T follicular helper cell (primary cell): ENCODE measurements at regions not wholly inside any gene's neighbourhood (a gene's known extent, or its start where the extent isn't known, plus 50 kb on each side); places are given as distances from the start of the nearest gene placed in this dataset.
"Not testable (repeated sequence)": the region's sequence is repeated elsewhere in the genome, so short reads cannot be mapped to it uniquely, and the experiment has no call there.

Source experiments
- DNase-seq: peaks from one replicate; pipeline ENCODE4 v3.0.0-alpha.2; 2020; ENCODE audit warnings: low read depth

DNA sequence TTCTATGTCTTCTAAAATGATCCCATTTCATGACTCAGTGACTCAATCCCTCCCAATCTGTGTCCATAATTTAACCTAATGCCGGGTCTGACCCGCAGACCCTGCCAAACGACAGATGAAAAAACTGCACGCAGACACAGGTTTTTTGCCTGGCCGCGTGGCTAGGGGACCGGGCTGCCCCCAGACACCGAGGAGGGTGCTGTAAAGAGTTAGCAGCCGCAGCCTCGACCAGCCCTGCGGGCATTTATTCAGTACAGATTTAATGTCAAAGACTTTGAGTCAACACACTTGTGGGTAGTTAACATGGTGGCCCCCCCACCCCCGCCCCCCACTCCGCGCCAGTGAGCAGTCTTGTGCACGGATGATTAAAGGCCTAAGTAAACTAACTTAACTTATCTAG is 1324.7 kb downstream of the GATA3 start:
- no peak for DNase-seq

DNA sequence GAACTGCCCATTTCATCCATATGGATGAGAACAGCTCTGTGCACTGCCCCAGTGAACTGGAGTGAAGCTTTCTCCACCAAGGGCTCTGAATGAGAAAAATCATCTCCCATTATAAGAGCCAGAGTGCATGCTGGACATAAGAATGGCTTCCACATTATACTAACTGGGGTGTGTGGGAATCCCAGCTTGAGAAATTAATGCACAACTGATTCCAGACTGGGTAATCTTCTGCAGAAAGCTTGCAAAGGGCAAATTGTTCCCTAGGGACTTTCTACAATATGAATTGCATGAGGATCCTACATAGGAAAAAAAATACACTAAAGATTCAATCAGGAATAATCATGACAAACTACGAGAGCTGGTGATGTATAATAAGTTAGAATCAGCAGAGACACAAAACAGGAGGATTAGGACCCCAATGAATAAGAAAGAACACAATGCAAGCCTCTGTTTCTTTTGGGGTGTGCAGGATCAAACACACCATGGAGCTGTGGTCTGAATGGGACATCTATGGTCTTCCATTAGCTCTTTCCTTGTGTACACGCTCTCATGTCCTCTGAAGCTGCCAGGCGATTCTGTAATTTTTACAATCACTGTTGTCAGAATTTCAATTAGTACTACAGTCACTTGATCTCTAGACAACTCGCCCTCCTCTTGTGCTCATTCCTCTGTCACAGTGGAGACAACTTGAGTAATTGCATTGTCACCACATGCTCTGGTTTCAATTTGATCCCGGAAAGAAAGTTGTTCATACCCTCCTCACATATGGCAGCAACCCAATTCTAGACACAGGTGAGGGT is 1327.4 kb downstream of the GATA3 start:
- DNase-seq, result no peak

DNA sequence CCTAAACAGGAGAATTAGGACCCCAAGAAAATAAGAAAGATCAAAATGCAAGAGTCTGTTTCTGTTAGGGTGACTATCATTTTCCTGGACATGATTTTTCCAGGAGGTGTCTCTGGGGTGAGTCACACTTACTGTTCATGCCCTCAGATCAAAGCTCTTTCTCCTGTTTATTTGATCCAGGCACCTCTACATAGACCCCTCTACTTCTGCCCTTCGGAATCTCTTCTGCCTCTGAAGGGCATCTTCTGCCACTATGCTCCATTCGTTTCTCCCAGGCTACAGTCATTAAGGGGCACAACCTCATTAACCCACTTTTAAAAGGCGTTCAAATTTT is 1328.0 kb downstream of the GATA3 start:
- DNase-seq, result no peak

DNA sequence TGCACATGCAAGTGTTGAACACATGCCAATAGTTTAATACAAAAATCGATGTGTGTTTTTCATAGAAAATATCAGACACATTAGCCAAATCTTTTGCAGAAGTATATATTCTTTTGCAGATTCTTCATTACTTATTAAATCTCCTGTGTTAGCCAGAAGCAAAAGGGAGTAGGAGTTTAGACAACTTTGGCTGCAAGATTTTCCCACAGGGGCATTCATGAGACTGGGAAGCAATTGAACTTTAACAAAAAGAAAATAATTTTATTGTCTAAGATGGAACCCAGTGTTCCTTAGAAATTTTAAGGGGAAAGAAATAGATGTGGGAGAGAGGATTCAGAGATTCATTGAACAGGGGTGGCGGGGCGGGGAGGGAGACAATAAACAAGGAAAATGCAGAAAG is 1336.0 kb downstream of the GATA3 start:
- no peak for DNase-seq

DNA sequence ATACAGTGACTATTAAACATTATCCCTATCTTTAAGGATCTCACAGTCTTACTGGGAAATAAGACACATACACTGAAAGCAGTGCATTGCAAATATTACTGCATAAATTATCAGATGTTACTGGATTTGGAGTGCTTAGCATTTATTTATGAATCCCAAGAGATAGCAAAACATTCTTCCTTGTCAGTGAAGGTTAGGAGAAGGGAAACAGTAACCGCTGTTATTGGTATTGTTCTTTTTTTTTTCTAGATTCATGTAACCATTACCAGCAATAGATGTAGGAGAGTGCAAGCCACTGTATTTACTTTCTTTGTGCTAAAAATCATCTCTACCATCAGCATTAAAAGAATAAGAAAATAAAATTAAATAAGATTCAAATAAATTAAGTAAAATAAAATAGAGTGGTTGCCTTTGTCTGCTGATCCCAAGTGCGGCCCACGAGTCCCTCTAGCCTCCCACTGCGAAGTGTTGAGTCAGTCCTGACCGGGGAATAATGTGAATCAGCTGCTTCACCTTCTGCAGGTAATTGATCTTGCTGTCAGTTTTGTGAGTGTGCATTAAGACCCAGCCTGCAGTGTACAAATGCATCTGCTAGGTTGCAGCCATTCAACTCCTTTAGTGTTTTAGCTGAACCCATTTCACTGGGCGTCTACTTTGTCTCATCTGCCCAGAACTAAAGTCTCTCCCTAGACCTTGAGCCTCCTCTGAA is 1344.9 kb downstream of the GATA3 start:
- no peak for DNase-seq

DNA sequence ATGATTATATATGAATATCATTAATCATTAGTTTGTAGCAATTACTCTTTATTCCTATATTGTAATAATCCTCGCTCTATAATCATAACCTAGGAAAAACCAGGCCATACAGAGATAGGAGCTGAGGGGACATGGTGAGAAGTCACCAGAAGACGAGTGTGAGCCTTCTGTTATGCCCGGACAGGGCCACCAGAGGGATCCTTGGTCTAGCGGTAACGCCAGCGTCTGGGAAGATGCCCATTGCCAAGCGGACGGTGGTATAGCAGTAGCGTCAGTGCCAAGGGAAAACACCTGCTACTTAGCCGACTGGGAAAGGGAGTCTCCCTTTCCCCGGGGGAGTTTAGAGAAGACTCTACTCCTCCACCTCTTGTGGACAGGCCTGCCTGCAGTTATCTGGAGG is 1347.6 kb downstream of the GATA3 start:
- not testable (repeated sequence) for DNase-seq

DNA sequence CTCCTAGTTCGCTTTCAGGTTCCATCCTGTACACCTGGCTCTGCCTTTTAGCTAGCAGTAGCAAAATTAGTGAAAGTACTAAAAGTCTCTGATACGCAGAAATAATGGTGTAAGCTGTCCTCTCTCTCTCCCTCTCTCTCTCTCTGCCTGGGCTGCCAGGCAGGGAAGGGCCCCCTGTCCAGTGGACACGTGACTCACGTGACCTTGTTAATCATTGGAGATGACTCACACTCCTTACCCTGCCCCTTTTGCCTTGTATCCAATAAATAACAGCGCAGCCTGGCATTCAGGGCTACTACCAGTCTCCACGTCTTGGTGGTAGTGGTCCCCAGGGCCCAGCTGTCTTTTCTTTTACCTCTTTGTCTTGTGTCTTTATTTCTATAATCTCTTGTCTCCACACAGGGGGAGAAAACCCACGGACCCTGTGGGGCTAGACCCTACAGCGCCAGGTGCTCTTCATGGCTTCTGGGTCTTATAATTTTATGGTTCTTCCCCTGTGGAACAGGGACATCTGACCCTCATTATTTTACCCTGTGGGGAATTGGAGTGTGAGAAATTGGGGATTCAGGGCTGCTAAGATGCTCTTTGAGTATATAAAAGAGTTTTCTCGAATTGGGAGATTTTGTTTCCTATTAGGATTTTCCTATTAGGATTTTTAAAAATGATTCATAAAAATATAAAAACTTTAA is 1348.2 kb downstream of the GATA3 start:
- DNase-seq, result not testable (repeated sequence)

DNA sequence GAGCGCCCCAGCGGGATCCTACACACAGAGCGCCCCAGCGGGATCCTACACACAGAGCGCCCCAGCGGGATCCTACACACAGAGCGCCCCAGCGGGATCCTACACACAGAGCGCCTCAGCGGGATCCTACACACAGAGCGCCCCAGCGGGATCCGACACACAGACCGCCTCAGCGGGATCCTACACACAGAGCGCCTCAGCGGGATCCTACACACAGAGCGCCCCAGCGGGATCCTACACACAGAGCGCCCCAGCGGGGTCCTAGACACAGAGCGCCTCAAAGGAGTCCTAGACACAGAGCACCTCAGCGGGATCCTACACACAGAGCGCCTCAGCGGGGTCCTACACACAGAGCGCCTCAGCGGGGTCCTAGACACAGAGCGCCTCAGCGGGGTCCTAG is 1352.7 kb downstream of the GATA3 start:
- not testable (repeated sequence) for DNase-seq

DNA sequence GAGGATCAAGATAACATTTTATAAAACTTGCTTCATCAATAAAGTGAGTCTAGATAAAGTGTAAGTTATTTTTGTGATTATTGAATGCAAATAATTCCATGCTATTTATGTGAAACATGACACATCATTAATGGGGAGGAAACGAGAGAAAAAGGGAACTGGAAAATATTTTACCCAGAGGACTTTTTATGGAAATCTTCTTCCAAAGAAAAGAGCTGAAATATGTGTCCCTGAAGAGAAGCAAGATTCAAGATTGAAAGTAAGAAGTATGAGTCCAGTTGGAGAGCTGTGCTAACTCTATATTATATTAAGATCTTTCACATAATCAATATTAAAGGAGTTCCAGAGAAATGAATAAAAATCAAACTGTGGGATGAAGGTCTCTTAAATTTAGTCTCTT is 1361.8 kb downstream of the GATA3 start:
- no peak for DNase-seq

DNA sequence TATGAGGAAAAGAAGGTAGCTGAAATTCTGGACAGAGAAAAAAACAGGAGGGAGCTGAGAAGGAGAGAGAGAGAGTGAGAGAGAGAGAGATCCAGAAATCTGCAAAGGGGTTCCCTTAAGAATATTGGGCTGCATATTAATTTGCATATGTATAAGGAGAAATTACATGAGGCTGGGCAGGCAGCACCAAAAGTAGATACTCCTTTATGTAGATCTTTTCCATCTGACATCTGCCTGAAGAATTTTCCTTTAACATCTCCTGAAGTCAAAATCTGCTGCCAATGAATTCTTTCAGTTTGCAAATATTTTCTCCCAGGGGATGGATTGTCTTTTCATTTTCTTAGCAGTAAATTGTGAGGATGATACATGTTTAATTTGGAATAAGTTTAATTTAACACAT is 1365.3 kb downstream of the GATA3 start:
- DNase-seq, result no peak

DNA sequence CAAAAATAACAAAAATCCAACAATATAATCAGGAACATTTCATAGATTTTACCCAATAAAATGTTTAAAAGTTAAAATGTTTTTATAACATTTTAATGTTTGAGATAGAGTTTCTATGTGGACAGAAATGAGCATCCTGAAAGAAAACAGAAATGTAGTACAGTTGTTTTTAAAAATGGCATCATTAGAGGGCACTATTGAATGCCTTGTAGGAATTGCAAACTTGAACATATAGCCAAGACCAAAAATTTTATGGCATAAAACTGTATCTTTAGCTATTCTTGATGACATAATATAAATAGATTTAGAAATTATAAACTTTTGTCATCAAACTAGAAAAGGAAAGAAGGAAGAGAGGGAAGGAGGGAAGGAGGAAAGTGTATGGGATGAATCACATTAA is 1372.7 kb downstream of the GATA3 start:
- no peak for DNase-seq

DNA sequence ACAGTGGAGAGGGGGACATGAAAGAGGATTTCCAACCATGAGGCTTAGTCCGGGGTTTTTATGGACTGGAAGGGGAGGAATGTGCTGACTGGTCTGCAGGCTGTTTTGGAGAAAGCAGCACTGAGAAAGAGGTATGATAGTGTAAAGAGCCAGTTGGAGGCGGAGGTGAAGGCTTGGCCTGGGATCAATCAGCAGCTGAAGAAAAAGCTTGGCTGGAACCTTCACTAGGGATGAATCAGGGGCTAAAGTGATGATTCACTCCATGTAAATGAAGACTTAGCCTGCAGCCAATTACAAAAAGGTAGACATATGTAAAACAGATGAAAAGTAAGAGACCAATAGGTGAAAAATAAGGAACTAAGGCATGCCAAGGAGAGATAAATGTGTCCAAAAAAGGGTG is 1382.6 kb downstream of the GATA3 start:
- no peak for DNase-seq

DNA sequence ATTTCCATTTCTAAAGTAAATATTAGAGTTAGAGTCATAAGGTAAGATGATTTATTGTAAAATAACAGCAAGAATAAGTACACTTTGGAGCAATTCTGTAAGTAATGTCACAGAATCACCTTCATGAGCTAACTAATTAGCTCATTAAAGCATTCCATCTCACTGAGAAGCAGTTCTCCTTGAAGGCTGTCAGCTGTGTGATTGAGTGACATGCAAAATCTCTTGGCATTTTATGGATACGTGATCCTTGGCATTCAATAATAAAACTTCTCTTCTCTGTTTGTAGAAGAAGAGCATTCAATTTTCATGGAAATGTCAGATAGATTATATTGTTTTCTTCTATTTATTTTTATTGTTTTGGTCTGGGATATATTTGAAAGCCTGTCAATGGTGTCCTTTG is 1389.3 kb downstream of the GATA3 start:
- no peak for DNase-seq

DNA sequence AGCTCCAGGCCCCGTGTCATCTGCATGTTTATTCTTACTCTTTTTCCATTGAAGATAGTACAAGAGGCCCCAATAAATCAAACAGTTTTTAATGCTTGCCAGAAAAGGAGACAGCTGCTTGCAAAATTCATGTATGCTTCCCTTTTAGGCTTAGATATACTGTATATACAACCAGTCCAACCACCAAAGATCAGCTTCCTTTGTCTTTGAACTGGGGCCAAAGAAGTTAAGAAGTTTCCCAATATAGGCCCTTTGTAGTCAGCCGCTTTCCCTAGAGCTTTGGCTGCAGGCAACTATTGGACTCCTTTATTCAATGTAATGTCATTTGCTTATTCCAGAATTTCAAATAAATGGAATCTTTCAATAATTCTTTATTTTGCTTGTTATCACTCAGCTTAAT is 1395.0 kb downstream of the GATA3 start:
- no peak for DNase-seq

DNA sequence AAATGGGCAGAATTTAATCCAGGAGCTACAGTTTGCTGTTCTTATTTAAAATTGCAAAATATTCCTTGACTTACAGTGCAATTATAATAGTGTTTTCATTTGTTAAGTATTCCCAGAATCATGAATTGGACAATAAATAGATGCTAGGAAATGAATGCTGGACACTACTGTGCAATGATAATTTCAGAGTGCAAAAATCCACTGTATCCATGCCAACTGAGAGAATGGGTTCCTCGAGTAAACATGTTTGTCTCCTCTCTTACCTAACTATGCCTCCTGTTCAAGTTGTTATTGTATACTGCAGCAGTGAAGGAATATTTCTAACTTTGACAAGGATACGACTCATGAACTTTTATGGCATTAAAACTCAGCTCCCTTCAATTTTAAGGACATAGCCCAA is 1396.3 kb downstream of the GATA3 start:
- no peak for DNase-seq

DNA sequence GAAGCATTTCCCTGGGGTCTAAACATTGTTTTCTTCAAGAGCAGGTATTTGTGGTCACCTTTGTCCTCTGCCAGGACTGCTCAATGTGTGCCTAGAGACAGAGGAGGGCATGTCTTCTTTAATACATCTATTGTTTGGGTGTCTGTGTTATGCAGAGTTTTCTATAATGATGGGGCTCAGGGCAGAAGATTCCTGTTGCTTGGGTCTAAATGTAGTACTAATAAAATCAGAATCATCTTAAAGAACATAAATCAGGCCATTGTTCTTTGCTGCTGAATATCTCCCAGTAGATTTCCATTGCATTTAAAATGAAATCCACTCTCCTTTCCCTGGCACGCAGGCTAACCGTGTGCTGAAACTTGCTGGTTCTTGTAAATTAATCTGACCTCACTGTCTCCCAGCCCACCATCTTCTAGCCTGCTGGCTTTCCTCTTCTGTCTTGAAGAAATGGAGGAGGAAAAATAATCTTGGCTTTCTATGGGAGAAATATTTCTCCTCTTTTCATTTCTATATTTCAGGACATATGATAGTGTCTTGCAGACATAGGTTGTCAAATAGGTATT is 1396.8 kb downstream of the GATA3 start:
- no peak for DNase-seq

DNA sequence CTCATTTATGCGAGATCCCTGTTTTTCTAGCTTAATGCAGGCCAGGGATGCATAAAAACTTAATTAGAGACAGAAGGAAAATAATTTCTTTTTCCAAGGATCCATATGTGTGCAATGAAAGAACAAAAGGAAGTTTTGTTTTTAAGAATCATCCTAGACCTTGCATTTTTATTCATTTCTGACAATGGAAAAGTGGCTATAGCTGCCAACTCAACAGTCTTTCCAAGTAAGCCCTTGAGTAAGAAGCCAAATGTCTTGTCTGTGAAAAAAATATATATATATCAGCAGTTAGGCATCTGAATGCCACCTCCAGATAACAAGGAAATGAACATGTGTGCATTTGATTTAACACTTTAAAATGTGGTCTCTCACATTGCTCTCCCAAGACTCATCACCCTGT is 1397.6 kb downstream of the GATA3 start:
- no peak for DNase-seq

DNA sequence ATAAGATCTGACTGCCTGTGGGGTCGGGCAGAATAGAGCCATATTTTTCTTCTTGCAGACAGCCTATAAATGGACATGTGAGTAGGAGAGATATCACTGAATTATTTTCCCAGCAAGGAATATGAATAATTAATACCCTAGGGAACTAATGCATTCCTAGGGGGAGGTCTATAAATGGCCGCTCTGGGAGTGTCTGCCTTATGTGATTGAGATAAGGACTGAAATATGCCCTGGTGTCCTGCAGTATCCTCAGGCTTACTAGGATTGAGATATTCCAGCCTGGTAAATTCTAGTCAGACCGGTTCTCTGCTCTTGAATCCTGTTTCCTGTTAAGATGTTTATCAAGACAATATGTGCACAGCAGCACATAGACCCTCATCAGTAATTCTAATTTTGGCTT is 1399.4 kb downstream of the GATA3 start:
- DNase-seq, result not testable (repeated sequence)

DNA sequence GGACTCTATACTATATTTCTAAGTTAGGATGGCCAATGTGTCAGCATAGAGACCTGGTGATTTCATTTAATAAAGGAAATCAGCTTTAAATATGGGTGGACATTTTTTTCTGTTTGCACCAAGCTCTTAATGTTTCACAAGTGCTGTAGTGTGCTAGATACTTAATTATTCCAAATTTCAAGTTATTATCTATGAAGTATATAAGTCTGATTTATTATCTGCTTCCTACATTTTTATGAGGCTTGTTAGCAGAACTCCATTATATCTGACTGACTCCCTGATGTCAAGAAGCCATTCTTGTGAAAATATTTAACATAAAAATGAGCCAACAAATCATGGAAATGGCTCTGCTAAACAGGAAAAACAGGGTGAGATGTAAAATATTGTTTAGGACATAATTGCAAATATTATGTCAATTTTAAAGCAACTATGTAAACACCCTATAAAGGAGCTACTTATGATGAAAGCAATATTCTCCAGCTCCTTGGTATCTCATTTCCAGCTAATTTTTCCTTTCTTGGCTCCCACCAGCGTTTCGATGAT is 1415.2 kb downstream of the GATA3 start:
- DNase-seq, result no peak

DNA sequence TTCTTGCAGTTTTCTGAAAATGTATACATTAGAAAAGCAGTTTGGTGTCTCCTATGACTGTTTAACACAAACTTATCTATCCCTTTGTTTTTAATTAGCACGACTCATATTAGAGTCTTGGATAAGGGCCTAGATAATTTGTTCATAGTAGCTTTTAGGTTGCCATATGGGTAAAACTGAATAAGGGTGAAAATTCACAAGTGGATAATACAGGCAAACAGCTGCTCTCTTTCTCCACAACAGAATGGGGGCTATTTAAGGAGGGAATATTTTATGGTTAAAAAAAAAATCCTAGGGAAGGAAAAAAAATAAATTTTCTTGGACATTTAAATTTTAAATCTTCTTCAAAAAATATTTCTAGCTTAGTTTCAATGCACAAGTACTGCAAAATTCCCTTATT is 1416.1 kb downstream of the GATA3 start:
- DNase-seq, result no peak

DNA sequence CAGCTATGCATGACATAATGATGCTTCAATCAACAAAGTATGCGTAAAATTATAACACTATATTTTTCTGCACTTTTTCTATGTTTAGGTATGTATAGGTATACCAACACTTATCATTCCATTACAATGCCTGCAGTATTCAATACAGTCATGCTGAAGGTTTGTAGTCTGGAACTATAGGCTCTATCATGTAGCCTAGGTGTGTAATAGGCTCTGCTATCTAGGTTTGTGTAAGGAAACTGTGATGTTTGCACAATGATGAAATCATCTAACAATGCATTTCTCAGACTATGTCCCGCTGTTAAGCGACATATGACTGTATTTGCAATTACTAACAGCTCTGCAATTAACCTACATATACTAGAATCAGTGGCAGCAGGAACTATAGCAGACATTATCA is 1447.5 kb downstream of the GATA3 start:
- no peak for DNase-seq

DNA sequence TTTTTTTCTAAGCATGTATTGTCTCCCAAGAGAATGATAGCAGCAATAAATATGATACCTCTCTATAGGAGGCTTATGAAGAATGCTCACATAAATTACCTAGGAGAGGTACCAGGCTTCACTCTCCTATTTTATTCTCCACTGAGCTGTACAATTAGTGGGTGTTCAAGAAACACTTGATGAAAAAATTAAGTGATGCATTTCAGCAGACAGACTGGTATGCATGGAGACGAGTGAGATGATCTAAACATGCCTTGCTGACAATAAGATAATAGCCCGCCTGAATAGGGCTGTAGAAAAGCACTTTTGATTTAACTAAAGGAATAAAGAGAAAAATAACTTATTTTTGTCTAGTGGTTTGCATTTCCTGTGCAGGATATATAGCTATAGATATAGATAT is 1449.7 kb downstream of the GATA3 start:
- DNase-seq, result no peak

DNA sequence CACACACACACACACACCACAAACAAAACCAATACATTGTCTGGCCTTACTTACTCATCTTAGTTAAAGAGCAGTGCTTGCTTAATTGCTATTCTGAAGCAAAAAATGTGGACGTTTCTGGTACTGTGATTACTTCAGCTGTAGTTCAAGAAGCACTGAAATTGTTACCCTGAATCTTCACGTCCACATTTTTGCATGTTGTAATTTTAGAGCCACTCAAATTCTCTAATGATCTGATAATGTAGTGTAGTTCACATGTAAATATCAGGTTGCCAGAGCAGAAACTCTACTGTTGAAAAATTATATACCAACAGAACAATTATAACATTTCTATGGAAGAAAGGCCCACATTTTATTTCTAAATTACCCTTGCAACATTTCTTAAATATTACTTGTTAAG is 1451.1 kb downstream of the GATA3 start:
- DNase-seq, result no peak
